Right lobe of liver (tissue), 4 donors: ENCODE measurements at regions not wholly inside any gene's neighbourhood (a gene's known extent, or its start where the extent isn't known, plus 50 kb on each side); places are given as distances from the start of the nearest gene placed in this dataset.

Experiments used
- POLR2A ChIP-seq: fragments of 450-650 bp; IDR thresholded peaks from one replicate; pipeline ENCODE4 v1.6.1; 2017; ENCODE audit warnings: antibody characterized with exemption, mild to moderate bottlenecking
- TF ChIP-seq, protein P1 (sequence below), 4 donors: fragments of 200-600 bp in 3 of 4; fragments of 450-650 bp in 1 of 4; IDR thresholded peaks; one replicate each; pipeline versions ENCODE4 v1.5.1 to v1.8.0; 2016 to 2022; ENCODE audit warnings: antibody characterized with exemption in 4 of 4, mild to moderate bottlenecking in 2 of 4
- donor health status: DM: no; HTN: no; CAD: no.
- donor health status: DM: no; HTN: no; CAD: no.
- donor health status: DM: no; HTN: yes; CAD: no.

DNA sequence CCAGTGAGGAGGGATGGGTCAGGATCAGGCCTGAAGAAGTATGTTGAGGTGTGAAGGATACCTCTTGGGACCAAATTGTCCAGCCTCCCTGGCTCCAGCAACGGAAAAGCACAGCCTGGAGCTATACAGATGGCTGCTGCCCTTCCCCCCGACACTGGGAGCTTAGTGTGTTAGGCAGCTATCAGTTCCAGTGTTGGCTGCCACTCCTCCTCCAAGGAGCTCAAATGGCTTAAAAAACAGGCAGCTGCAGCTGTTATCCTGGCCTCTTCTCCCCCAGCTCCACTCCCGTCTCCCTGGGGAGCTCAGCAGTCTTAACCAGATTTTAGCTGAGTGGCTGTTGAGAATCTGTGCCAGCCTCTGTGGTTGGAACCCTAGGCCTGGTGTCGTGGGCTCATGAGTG is 225.0 kb downstream of the JRKL start:
- TF ChIP-seq, protein P1, sequence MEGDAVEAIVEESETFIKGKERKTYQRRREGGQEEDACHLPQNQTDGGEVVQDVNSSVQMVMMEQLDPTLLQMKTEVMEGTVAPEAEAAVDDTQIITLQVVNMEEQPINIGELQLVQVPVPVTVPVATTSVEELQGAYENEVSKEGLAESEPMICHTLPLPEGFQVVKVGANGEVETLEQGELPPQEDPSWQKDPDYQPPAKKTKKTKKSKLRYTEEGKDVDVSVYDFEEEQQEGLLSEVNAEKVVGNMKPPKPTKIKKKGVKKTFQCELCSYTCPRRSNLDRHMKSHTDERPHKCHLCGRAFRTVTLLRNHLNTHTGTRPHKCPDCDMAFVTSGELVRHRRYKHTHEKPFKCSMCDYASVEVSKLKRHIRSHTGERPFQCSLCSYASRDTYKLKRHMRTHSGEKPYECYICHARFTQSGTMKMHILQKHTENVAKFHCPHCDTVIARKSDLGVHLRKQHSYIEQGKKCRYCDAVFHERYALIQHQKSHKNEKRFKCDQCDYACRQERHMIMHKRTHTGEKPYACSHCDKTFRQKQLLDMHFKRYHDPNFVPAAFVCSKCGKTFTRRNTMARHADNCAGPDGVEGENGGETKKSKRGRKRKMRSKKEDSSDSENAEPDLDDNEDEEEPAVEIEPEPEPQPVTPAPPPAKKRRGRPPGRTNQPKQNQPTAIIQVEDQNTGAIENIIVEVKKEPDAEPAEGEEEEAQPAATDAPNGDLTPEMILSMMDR (IDR thresholded peaks at IDR 0.05), result no peak
- TF ChIP-seq POLR2A, result no peak
